Coronary artery (tissue), 2 donors: ENCODE measurements at regions not wholly inside any gene's neighbourhood (a gene's known extent, or its start where the extent isn't known, plus 50 kb on each side); places are given as distances from the start of the nearest gene placed in this dataset.

ENCODE experiments used
- DNase-seq: peaks from one replicate; pipeline ENCODE4 v3.0.0-alpha.2; 2017; ENCODE audit warnings: low spot score
- H3K27ac ChIP-seq, 2 donors: fragments of 200-600 bp; sonication (generic); one replicate each; pipeline ENCODE4 v1.5.1; 2016 to 2019
- H3K4me3 ChIP-seq: fragments of 200-600 bp; sonication (generic); 2 replicates; pipeline ENCODE4 v1.5.1; 2016; ENCODE audit warnings: mild to moderate bottlenecking, moderate library complexity
- TF ChIP-seq, protein P1 (sequence below): fragments of 200-600 bp; sonication (generic); IDR thresholded peaks from one replicate; pipeline ENCODE4 v1.5.1; 2019; ENCODE audit warnings: antibody characterized with exemption

DNA sequence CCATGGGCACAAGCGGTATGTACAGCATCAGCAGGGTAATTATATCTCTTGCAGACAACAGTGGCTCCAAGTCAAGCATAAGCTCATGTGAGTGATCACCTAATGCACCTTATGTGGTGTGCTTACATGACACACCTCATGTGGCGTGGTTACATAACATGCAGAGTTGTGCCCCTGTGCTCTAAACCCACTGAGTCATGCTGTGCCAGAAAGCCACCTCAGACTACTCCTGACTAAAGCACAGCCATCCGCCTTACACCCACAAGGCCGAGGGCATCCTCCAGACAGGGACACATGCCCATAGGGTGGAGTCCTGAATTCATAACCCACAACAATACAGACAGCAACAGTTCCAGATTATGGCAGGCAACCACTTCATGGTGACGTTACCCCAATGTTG, 163.7 kb upstream of the SLC30A5 start:
- no peak overlapping the region for H3K4me3 ChIP-seq
- DNase-seq, result no peak
- H3K27ac ChIP-seq, result no peak overlapping the region
- TF ChIP-seq, protein P1, sequence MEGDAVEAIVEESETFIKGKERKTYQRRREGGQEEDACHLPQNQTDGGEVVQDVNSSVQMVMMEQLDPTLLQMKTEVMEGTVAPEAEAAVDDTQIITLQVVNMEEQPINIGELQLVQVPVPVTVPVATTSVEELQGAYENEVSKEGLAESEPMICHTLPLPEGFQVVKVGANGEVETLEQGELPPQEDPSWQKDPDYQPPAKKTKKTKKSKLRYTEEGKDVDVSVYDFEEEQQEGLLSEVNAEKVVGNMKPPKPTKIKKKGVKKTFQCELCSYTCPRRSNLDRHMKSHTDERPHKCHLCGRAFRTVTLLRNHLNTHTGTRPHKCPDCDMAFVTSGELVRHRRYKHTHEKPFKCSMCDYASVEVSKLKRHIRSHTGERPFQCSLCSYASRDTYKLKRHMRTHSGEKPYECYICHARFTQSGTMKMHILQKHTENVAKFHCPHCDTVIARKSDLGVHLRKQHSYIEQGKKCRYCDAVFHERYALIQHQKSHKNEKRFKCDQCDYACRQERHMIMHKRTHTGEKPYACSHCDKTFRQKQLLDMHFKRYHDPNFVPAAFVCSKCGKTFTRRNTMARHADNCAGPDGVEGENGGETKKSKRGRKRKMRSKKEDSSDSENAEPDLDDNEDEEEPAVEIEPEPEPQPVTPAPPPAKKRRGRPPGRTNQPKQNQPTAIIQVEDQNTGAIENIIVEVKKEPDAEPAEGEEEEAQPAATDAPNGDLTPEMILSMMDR, result no peak

DNA sequence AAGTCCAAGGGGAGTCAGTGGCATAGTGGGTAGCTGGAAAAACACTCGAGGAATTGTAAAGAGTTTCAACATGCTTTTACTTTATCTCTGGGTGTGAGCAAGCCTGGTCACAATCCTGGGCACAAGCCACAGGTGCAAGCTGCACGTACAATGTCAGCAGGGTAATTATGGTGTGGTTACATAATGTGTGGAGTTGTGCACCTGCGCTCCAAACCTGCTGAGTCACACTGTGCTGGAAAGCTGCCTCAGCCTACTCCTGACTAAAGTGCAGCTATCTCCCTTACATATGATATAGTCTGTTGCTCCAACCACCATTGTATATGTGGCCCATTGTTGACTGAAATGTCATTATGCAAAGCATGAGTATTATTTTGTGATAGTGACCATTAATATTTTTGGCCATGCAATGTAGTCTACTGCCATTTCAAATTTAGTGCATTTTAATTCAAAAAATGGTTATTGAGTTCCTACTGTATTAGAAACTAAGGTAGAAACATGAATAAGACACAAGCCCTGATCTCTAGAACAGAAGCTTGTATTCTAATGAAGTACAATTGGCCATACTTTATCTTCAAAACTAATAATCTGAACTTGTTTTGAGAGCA, 160.9 kb upstream of the SLC30A5 start:
- no peak overlapping the region for H3K4me3 ChIP-seq
- no peak overlapping the region for H3K27ac ChIP-seq
- no peak for DNase-seq
- TF ChIP-seq, protein P1, result no peak

DNA sequence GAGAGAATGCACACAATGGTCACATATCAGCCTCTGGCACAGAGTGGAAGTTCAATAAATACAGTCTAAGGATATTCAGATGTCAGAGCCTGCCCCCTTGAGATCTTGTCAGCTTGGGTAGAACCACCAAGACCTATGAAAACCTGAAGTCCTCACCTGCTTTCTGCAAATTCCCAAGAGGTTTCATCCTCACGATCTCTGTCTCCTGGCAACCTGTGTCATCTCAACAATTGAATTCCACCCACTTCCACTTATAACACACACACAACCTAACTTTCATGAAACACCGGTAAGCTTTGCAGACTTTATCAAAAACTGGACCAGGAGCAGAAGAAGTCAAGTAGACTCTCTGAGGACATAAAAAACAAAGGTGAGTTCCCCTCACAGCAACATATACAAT, 151.6 kb upstream of the SLC30A5 start:
- Histone ChIP-seq H3K4me3 (no peak overlapping the region), H3K27ac (no peak overlapping the region)
- DNase-seq, result no peak
- TF ChIP-seq, protein P1, result no peak

DNA sequence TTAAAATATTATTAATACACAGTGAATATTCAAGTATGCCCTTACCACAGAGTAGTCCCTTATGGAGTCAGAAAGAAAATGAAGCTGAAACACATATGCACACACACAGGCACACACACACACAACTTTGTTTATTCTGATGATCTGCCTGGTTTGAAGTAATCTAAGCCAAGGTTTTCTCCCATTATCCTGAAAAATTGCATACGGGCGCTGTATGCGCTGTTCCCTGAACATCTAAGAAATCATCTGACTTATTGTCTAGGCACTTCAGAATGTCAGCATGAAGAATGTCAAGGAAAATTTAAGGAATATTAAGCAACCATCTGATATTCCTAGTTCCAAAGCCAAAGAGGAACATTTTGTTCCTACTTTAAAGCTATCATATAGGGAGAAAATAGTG, 147.1 kb upstream of the SLC30A5 start:
- no peak for DNase-seq
- no peak overlapping the region for H3K27ac ChIP-seq
- TF ChIP-seq, protein P1, result no peak
- H3K4me3 ChIP-seq, result no peak overlapping the region

DNA sequence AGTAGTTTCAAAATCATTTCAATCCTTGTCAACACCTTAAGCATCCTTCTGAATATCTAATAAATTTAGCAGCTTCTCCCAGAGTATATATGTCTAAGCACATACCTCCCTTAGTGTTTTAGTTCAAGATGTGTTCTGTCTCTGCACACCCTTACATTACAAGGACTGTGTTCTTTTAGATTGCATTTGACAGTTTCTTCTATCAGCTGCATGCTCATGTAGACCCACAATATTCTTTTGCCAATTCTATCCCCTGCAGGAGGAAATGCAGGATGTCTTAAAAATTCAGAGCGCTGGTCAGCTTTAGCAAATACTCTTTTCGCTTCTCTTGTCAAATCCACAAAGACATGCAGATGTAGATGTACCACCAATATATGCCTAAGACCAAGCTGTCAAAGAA, 145.8 kb upstream of the SLC30A5 start:
- Histone ChIP-seq H3K4me3 (no peak overlapping the region), H3K27ac (no peak overlapping the region)
- no peak for DNase-seq
- TF ChIP-seq, protein P1, result no peak

DNA sequence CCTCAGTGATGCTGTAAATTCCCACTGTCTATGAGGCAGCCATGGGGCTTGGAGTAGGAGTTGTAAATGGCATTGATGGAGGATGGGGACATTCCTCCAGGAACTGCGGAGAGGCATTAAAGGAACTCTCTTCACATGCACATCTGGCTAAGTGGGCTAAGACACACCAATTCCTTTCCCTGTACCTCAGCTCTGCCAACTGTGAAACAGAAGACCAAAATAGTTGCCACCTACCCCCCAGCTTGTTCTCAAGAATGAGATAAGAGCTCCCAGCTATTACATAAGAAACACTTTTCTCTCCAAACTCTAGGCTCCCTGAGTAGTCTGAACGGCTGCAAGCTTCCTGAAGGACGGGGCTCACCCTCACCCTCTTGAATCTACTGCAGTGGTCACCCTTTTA, 144.6 kb upstream of the SLC30A5 start:
- no peak for DNase-seq
- no peak overlapping the region for H3K4me3 ChIP-seq
- H3K27ac ChIP-seq, result no peak overlapping the region
- TF ChIP-seq, protein P1, result no peak

DNA sequence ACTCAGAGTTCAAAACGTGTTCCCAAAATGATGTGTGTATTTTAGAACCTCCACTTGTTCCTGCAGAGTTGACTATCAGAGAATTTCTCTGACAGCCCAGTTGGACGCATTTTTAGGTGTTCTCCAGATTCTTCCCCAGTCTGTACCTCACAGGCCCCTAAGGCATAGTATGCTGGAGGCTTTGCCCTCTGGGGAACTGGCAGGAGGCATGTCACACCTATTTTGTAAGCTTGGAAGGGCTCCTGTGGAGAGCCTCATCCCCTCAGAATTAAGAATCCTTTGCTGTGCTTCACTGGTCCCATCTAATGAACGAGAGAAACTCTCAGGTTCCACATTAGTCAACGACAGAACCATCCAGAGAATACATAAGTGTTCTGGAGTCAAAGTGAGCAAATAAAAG, 144.1 kb upstream of the SLC30A5 start:
- TF ChIP-seq, protein P1, result no peak
- Histone ChIP-seq H3K27ac (no peak overlapping the region), H3K4me3 (no peak overlapping the region)
- no peak for DNase-seq
